GM18907 (cell line): ENCODE measurements at regions not wholly inside any gene's neighbourhood (a gene's known extent, or its start where the extent isn't known, plus 50 kb on each side); places are given as distances from the start of the nearest gene placed in this dataset.

ENCODE experiments used
- ATAC-seq: cut with Tn5 transposase; IDR thresholded peaks from one replicate; pipeline ENCODE4 v1.9.1; 2021; ENCODE audit warnings: mild to moderate bottlenecking, moderate library complexity; ENCODE audit not compliant: unreplicated experiment

DNA sequence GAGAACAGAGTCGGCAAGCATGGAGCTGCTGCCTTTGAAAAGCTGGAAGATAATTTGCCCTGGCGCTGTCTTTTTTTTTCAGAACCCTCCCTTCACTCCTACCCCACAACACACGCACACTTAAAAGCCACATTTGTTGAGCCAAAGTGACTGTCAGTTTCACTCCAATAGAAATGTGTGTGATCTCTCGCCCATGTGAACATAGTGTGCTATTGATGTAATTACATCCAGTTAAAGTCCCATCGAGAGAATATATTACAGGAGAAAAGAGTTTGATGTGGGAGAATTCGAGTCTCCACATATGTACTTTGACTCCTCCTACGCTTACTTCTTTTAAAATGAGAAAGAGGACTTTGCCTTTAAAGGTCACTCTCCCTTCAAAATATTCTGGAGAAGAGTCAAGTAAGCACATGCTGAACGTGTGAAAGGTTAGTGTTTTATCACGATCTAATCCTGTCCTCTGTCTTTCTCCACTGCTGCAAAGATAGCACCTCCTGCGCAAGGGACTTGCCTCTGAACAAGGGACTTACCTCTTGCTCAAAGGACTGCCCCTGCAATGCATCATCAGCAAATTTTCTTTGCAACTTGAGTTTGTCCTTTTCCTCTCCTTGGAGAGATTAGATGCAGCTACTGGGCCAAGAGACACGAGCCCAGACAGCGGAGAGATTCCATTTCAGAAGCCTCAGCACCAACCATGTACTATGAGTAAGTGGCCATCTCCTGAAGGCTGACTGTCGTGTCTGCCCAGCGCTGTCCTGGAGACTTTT is 613.9 kb downstream of the PTPRU start:
- no peak for ATAC-seq

DNA sequence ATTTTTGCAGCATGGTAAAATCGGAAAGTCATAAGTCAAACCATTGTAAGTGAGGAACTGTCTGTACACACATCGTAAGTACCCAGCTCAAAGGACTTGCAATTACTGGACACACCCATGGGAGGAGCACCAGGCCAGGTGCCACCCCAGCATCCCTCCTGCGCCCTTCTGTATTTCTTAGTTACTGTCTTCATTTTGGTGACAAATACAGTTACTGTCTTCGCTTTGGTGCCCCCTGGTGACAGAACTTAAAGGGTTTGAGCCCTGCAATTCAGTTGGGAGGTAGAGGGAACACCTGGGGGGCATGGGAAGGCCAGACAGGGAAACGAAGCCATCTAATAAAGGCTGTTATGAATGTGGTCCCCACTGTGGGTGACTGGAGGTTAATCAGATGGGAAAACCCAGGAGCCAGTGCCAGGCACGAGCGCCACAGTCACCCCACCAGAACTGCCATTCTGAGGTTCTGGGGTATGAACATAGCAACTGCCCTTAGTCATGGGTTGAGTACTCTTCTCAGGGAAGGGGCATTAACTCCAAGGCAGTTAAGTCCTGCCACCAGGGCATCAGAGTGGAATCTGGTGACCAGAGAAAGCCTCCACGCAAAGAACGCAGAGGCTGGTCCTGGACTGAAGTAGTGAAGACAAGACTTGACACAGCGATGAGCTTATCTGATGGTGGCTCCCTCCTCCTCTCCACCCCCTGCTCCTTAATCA is 612.9 kb downstream of the PTPRU start:
- no peak for ATAC-seq

DNA sequence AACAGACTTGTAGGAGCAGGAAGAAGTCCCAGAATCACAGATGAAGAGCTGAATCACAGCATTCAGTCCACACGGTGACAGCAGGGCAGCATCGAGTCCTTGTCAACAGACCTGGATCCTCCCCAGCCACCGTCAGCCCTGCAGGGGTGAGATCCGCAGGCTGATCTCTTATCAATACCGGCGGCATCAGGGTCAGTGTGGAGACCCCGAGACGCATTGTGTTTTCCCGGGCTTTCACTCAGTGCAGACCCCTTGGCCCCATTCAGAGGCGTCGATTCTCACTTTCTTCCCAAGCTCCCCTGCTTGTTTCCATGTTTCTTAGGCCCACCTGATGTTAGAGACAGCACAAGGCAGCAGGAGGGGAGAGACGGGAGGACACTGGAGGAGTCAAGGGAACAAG is 609.6 kb downstream of the PTPRU start:
- ATAC-seq = no peak

DNA sequence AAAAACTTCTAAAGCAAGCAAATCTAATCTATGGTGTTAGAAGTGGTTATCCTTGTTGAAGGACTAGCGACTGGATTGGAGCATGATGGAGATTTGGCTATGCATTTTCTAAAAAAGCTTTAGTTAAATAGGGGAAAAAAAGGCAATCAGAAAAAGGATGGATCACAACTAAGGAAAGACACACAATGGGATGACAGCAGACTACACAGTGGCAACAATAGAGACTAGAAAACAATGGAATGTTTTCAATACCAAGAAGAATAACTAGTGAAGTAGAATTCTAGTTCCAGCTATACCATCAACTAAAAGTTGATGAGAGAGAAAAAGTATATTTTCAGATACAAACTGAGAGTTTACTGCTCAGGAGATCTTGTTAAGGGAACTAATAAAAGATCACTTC is 605.8 kb downstream of the PTPRU start:
- no peak for ATAC-seq

DNA sequence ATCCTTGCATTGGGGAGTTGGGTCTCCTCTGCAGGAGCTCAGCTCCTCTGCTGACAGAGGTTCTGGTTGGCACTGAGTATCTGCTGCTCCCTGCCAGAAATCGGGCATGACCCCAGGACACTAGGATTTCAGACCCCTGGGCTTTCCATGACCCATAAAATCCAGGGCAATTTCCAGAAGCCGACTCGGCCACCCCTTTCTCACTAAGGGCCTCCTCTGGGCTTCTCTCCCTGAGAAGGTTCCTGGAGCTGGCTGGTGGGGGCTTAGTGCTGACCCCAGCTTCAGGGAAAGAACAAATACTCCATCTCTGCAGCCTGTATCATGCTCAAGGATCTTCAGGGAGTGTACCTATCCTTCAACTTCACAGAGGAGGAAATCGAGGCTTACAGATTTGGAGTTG is 603.4 kb downstream of the PTPRU start:
- ATAC-seq = no peak

DNA sequence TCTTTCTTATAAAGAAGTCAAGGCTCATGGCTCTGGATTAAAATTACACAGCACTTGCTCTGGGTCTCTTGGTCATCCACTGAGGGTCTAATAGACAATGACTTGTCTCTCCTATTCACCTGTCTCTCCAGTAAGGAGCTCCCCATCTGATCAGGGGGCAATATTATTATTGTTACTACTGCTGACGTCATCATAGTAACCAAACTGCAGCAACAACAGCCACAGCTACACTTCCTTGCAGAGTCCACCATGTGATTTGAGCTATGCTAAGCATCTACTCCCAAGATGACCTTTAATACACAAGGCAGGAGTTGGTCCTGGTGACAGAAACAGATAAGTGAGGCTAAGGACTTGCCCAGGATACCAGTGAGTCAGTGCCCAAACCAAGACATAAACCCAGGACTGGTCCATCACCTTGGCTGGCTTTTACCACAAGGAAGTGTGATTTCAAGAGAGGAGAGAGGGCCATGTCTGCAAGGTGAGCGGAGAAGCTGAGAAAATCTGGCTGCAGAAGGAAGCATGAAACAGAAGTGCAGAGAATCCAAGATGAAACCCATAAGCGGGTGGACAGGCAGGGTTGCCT is 602.5 kb downstream of the PTPRU start:
- ATAC-seq = no peak

DNA sequence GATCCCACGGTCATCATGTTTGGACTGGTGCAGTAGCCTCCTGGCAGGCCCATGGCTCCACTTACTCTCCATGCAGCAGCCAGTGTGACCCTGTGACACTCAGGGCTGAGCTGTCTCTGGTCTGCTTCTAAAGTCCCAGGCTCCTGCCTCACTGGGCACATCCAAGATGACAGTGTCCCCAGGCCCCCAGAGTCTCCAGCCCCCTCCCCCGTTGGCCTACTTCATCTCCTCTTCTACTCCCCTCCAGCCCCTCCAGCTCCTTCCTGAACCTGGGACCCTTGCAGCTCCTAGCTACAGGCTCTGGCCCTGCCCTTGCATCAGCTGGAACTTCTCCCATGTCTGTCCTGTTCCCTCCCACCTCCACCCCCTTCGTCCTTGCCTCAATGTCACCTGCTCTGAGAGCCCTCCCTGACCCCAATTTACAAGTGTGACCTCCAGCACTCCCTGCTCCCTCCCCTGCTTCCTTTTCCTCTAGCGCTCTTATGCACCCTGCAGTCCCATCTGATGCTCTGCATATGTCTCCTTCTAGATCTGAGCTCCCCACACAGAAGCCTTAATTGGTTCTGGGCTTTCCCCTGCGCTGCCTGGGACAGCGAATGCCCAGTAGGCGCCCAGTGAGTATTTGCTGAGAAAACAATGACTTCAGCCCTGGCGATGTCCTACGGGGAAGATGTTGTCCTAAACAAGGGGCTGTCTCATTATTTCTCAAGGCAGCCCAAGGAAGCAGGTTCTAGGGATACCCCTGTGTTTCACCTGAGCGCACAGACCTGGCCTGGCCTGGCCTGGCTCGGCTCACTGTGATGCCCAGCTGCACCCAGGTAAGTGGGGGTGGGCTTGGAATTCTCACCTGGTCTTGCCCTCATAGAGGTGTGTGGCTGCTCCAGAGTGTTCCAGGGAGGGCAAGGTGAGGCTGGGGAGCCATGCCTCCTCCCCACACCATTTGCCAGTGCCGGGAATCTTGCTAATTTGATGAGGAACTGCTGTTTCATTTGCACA is 600.6 kb downstream of the PTPRU start:
- no peak for ATAC-seq

DNA sequence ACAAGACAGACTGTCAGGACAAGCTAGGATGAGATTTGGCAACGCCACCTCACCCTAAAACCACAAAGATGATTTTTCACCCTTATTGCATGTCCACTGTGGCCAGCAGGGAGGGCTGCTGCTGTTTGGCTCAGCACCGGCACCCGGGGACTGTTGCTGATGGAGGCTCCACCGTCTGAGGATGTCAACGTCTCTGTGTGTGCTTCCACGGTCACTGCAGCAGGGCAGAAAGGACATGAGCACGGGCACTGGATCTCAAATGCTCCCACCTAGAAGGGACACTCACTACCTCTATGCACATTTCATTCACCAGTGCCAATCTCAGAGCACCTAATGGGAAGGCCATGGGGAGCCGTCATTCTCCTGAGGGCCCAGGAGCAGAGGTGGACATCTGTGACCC is 599.6 kb downstream of the PTPRU start:
- ATAC-seq = no peak

DNA sequence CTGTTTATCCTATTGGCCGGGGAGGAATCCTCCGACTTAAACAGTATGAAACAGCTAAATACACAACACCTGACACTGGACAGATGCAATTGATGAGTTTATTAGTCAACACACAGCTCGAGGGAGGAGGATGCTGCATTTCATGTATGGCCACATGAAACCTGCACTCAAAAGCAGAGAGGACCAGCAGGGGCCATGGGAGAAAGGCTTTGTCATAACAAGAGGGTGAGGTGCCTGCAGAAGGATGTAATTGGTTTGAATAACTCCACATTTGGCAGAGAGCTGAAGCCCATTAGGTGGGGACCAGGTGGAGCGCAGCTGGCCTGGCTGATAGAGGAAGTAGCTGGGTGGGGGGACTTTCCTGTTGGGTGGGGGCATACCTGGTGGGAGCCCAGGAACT is 599.1 kb downstream of the PTPRU start:
- ATAC-seq = no peak

DNA sequence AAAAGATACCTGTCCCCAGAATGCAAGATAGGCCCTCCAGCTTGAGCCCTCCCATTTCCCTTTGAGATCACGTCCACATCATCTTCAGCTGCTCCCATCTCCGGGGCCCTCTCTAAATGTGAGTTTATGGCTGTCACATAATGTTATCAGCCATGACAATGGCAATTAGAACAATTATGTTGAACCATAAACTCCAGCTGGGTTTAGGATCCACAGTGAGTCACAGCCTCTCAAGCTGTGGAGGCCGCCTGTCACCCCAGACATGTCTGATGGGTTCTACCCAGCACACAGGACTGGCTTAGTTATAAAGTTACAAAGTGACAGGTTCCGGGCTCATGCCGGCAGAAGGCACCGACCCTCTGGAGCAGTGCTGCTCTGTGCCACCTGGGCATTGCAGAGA is 597.3 kb downstream of the PTPRU start:
- ATAC-seq = no peak

DNA sequence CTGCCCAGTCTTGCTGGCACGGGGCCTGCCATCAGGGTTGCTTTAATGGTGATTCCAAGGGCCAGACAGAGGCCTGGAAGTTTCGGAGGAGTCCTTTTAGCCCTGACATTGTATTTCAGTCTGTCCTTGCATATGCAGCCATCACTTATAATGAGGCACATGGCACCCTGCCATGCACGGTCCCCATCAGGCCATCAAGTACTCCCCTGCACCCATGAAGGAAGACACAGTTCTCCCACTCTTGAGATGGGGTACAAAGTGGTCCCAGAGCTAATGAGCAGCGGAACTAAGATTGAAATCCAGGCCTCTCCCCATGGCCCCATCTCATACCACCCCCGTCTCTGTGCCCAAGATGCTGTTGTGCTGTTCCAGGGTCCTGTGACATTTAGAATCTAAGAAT is 596.6 kb downstream of the PTPRU start:
- no peak for ATAC-seq

DNA sequence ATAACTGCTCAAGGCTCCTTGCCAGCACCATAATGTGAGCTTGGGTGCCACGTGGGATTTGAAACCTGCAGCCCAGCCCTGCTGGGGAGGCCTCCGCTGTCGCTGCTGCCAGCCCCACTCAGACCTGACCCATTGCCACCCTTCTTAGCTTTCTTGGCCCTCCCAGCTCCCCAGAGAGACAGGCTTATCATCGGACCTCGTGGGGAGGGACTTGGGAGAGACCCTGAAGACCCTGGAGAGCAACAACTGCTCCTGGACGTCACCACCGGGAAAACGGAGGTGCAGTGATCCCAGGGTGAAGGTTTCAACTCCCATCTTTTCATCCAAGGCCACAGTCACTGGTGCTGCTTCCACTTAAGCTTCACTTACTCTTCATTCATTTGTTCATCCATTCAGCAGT is 596.1 kb downstream of the PTPRU start:
- no peak for ATAC-seq

DNA sequence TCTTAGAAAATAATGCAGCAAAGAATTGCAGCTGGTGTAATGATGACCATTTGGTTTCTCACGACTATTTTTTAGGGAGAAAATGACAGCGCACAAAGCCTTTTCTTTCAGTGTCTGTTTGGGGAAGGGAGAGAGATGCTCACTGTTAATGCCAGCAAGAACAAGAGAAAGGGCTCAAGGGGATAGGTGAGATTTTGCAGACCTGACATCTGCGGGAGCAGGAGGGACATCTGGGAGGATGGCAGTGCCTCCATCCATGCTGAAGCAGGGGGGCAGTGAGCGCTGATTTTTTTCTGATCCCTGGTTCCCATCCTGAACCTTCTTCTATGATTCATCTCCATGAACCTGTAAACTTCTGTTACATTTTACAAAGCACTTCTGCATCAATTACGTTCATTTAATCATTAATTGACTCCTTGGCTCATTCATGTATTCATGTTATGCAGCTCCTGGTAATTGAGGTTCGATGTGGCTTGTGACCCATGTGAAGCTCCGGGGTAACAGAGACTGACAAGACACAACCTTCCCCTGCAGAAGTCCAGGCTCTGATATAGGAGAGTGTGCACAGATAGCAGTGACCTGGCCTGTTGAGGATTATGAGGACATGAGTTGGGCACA is 595.3 kb downstream of the PTPRU start:
- ATAC-seq = no peak

DNA sequence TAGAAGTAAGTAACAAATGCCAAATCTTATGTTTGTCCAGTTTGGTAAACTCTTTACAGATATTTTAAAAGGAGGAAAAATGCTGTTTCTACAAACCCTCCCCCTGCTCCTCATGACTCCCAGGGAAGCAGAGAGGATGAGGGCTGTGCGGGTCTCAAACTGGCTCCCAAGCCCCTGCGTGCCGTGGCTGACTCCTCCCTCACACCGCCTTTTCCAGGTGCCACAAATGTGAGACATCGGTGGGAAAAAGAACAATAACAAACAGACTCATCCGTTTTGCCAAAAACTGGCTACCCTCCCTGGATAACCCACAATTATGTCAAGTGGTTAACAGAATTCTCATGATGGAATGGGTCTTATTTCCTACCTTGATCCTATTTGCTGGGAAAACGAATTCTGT is 594.6 kb downstream of the PTPRU start:
- ATAC-seq = no peak

DNA sequence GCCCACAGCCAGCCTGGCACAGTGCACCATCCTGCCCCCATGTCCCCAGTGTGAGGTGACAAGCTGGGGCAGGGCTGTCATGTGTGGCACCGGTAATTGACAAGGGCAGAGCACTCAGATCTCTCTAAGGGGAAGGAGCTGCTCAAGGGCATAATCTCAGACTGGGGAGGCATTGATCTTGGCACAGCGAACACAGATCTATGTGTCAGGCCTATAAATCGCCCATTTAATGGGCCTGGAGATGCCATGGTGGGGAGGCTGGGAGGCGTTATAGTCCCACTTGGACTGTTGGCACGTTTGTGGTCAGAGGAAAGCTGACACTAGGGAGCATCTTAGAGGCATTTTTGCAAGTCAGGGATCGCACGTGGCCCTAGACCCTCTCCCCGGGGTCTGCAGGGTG is 594.1 kb downstream of the PTPRU start:
- ATAC-seq = no peak

DNA sequence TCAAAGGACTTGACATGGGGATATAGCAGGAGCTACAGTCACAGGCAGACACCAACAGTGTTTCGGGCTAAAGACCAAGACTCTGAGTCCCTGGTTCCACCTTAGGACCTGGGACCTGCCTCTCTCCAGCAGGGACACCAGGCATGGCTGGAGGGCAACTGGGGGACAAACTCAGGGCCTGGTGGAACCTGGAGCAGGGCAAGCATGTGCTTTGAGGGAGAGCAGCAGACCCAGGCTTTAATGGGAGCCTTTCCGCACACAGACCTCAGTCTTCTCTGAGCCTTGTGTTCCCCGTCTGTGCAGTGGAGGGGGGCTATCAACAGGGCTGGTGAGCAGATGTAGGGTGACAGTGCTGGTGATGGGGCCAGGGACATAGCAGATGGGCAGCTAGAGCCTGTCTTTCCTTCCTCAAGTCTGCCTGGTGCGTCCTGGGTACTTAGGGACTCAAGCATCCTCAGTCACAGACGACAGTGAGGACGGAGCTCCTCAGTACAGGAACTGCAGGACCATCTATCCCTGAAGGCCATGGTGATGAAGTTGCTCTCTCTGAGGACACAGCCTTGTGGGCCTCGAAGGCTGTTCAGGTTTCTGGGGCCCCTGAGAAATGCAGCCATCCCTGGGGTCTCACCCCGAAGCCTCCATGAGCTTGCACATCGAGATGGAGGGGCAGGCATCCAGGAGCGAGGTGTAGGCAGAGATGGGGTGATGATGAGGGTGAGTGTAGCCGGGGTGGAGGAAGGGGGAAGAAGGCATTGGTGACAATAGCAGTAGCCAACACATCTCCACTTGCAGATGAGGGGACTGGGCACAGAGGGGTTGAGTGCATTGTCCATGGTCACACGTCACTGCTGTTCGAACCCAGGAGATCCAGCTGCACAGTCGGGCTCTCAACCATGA is 593.4 kb downstream of the PTPRU start:
- ATAC-seq = no peak

DNA sequence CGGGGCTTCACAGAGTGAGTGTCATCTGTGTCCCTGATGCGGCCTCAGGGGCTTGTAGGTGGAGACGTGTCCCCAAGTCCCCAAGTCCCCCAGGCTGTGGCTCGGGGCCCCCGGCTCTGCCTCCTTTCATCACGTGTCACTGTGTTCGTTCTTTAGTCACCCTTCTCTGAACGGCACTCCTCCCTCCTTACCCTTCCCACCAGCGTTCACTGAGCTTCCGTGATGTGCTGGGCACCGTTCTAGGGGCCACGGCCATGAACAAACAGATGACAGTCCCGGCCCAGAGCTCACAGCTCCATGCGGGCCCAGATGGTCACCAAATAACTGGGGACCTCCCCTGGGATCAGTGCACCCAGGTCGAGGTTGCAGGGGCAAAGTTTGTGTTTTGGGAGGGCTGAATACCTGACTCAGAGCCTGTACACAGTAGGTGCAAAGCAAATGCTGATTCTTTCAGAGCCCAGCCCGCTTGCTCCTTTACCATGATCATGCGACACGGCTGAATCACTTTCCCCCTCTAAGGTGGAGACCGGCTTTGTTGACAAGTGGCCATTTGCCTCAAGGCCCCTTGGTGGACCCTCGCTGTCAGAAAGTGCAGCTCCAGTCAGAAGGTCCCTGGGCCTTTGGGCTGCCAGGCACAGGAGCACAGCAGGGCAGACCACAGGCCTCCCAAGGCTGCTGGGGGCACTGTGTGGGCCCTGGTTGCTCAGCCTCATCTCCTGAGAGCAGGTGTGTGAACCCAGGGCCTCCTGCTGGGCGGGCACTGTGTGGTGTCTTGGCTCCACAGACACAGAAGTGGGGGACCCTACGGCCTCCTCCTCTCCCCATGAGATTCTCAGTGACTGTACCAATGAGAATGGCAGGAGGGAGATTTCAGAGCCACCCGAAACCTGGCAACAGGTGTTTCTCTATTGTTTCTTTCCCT is 592.5 kb downstream of the PTPRU start:
- no peak for ATAC-seq

DNA sequence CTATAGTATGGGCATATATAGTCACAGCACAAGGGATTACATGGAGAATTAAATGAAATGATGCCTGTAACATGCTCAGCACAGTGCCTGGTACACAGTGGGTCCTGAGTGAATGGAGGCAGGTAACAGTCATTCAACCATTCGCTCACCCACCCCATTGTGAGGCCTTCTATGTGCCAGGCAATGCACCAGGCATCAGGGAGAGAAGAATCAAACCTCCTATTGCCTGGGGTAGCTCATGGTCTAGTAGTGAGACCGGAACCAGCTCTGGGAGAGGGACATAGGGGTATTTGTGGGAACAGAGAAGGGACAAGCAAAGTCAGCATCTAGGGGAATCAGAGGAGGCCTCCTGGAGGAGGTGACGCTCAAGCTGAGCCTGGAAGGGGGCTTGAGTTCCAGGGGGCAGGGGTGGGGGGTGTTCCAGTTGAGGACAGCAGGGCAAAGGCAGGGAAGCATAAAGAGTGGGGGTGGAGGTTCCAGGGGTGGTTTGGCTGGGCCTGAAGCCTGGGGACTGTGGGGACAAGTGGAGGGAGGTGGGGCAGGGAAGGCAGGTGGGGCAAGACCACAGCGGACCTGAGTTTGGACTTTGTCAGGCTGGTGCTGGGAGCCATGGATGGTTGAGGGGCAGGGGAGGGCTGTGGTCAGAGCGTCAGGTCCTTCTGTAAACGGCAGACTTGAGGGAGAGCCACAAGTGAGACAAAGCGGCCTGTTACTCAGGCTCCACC is 591.6 kb downstream of the PTPRU start:
- no peak for ATAC-seq
